Upper lobe of left lung (tissue), 6 donors: ENCODE measurements at regions not wholly inside any gene's neighbourhood (a gene's known extent, or its start where the extent isn't known, plus 50 kb on each side); places are given as distances from the start of the nearest gene placed in this dataset.

ENCODE experiments used
- ATAC-seq, 2 donors: fragments of 200-7000 bp; cut with Tn5 transposase; one replicate each; pipeline ENCODE4 v1.9.1; 2022; ENCODE audit warnings: mild to moderate bottlenecking in 2 of 2, moderate library complexity in 2 of 2; ENCODE audit not compliant: low FRiP score in 2 of 2
- DNase-seq, 2 donors: peaks; one replicate each; pipeline ENCODE4 v3.0.0-alpha.2; 2019 to 2020
- H3K27ac ChIP-seq, 4 donors: fragments of 200-600 bp; sonication (generic); one replicate each; pipeline ENCODE4 v1.5.1; 2016 to 2019
- H3K27me3 ChIP-seq, 4 donors: fragments of 200-600 bp; sonication (generic); one replicate each; pipeline ENCODE4 v1.5.1; 2017 to 2019
- H3K36me3 ChIP-seq, 4 donors: fragments of 200-600 bp; sonication (generic); one replicate each; pipeline ENCODE4 v1.5.1; 2016 to 2019
- H3K4me1 ChIP-seq, 4 donors: fragments of 200-600 bp; sonication (generic); one replicate each; pipeline ENCODE4 v1.5.1; 2018 to 2019
- H3K4me3 ChIP-seq, 4 donors: fragments of 200-600 bp; sonication (generic); one replicate each; pipeline ENCODE4 v1.5.1; 2017 to 2019; ENCODE audit warnings: mild to moderate bottlenecking in 2 of 4, moderate library complexity in 1 of 4
- H3K9me3 ChIP-seq, 4 donors: fragments of 200-600 bp; sonication (generic); one replicate each; pipeline ENCODE4 v1.5.1; 2018 to 2019
- CTCF ChIP-seq, 6 experiments: fragments of 450-650 bp in 4 of 6; fragments of 200-600 bp in 2 of 6; sonication (generic) in 2 of 6; IDR thresholded peaks; one replicate each; pipeline ENCODE4 v1.5.1; 2016 to 2019; ENCODE audit warnings: antibody characterized with exemption in 6 of 6
- EP300 ChIP-seq, 4 donors: sonication (generic); formaldehyde crosslinking; IDR thresholded peaks; one replicate each; pipeline ENCODE4 v1.5.1; 2017; ENCODE audit warnings: antibody characterized with exemption in 4 of 4, control low read depth in 2 of 4
- POLR2A ChIP-seq, 4 donors: fragments of 450-650 bp; IDR thresholded peaks; one replicate each; pipeline ENCODE4 v1.5.1; 2016 to 2017; ENCODE audit warnings: antibody characterized with exemption in 4 of 4, mild to moderate bottlenecking in 2 of 4
- POLR2AphosphoS5 ChIP-seq, 2 donors: sonication (generic); formaldehyde crosslinking; IDR thresholded peaks; one replicate each; pipeline ENCODE4 v1.5.1; 2017; ENCODE audit warnings: antibody characterized with exemption in 2 of 2
- WGBS, 2 donors: methylation state at CpG; one replicate each; pipeline ENCODE4 v1.1.5; 2017 to 2018; 5-methylcytosine and 5-hydroxymethylcytosine counted together
- donor health status: DM: no; HTN: no; CAD: no; lungs with moderate emphysema.
- donor health status: DM: no; HTN: yes; CAD: no; lungs with severe emphysema.

GRCh38 chr18:78610179-78610578 lies 369.4 kb upstream of the SALL3 start:
- Histone ChIP-seq H3K9me3 (no peaks in the 10 kb centered on the region), H3K4me1 (no peaks in the 10 kb centered on the region), H3K27me3 (no peaks in the 10 kb centered on the region), H3K36me3 (no peaks in the 10 kb centered on the region), H3K27ac (no peak overlapping the region), H3K4me3 (no peak overlapping the region)
- DNase-seq, result no peak
- WGBS, 2 donors, result 70 to 78% methylated on average over 7 to 12 of the region's 12 CpGs
- no peak for ATAC-seq
- TF ChIP-seq EP300 (IDR thresholded peaks at IDR 0.05) (no peak), POLR2AphosphoS5 (IDR thresholded peaks at IDR 0.05) (no peak), CTCF (IDR thresholded peaks at IDR 0.05) (no peak), POLR2A (IDR thresholded peaks at IDR 0.05) (no peak)

DNA sequence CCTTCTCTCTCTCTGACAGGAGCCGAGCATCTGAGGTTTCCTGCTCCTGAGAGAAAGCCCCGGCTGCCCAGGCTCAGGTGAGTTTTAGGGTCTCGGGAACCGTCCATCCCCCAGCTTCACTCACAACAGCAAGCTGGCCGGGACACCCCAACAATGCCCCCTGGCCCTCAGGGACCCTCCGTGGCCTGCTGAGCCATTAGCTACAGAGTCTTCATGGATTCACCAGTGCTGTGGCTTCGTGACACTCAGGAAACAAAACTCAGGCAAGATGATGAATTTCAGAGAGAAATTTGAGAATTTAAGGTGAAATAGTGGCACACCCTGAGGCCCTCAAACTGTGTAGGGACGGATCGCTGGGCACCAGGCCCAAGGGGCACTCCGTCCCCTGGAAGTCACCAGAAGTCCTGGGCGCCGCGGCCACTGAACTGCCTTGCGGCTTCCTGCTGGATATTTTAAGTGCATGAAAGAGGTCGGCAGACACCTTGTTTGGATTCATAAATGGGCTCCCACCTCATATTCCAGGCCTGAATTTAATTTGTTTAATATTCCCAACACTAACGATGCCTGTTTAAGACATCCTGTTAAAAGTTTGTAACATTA lies 368.3 kb upstream of the SALL3 start:
- no peaks in the 10 kb centered on the region for H3K27me3 ChIP-seq
- no peak for DNase-seq
- 84 to 91% methylated on average over 16 of the region's 16 CpGs for WGBS, 2 donors
- H3K9me3 ChIP-seq, result peaks cover 0 to 8% (median 1%) of the 10 kb centered on the region in 4 donors
- no peak overlapping the region for H3K4me3 ChIP-seq
- ATAC-seq, result no peak
- no peaks in the 10 kb centered on the region for H3K4me1 ChIP-seq
- no peak overlapping the region for H3K27ac ChIP-seq
- no peaks in the 10 kb centered on the region for H3K36me3 ChIP-seq
- TF ChIP-seq CTCF (IDR thresholded peaks at IDR 0.05) (no peak), EP300 (IDR thresholded peaks at IDR 0.05) (no peak)

- no peaks in the 10 kb centered on the region for H3K27me3 ChIP-seq
Observed at GRCh38 chr18:78611869-78612268, 367.7 kb upstream of the SALL3 start.

GRCh38 chr18:78612318-78612717 lies 367.3 kb upstream of the SALL3 start:
- no peaks in the 10 kb centered on the region for H3K4me1 ChIP-seq
- H3K36me3 ChIP-seq, result no peaks in the 10 kb centered on the region
- 79 to 82% methylated on average over 7 of the region's 7 CpGs for WGBS, 2 donors
- H3K9me3 ChIP-seq, result peaks cover 0 to 13% (median 1%) of the 10 kb centered on the region in 4 donors
- no peak for DNase-seq
- no peaks in the 10 kb centered on the region for H3K27me3 ChIP-seq
- H3K27ac ChIP-seq, result no peak overlapping the region
- H3K4me3 ChIP-seq, result no peak overlapping the region
- TF ChIP-seq CTCF (IDR thresholded peaks at IDR 0.05) (no peak), POLR2A (IDR thresholded peaks at IDR 0.05) (no peak), EP300 (IDR thresholded peaks at IDR 0.05) (no peak), POLR2AphosphoS5 (IDR thresholded peaks at IDR 0.05) (no peak)
- no peak for ATAC-seq

More at GRCh38 chr18:78611869-78612268, 367.7 kb upstream of the SALL3 start:
- no peak for TF ChIP-seq EP300 (IDR thresholded peaks at IDR 0.05)
- no peak for TF ChIP-seq POLR2AphosphoS5 (IDR thresholded peaks at IDR 0.05)
- no peak for TF ChIP-seq CTCF (IDR thresholded peaks at IDR 0.05)
- TF ChIP-seq POLR2A (IDR thresholded peaks at IDR 0.05), result no peak
- 87 to 90% methylated on average over 13 to 14 of the region's 14 CpGs for WGBS, 2 donors
- no peak for ATAC-seq
- Histone ChIP-seq H3K4me1 (no peaks in the 10 kb centered on the region), H3K4me3 (no peak overlapping the region), H3K9me3 (peaks cover 0 to 13% (median 1%) of the 10 kb centered on the region in 4 donors), H3K36me3 (no peaks in the 10 kb centered on the region), H3K27ac (no peak overlapping the region)
- peak in 1 of 2 donors; percentile 72 for DNase-seq

GRCh38 chr18:78612801-78613200 lies 366.8 kb upstream of the SALL3 start:
- H3K27ac ChIP-seq, result no peak overlapping the region
- no peak for ATAC-seq
- no peaks in the 10 kb centered on the region for H3K4me1 ChIP-seq
- WGBS, 2 donors, result 91 to 94% methylated on average over 12 to 13 of the region's 13 CpGs
- TF ChIP-seq EP300 (IDR thresholded peaks at IDR 0.05) (no peak), POLR2A (IDR thresholded peaks at IDR 0.05) (no peak), POLR2AphosphoS5 (IDR thresholded peaks at IDR 0.05) (no peak), CTCF (IDR thresholded peaks at IDR 0.05) (no peak)
- H3K4me3 ChIP-seq, result no peak overlapping the region
- H3K36me3 ChIP-seq, result no peaks in the 10 kb centered on the region
- H3K9me3 ChIP-seq, result peaks cover 0 to 13% (median 1%) of the 10 kb centered on the region in 4 donors
- no peak for DNase-seq
- H3K27me3 ChIP-seq, result no peaks in the 10 kb centered on the region
